ENCODE measurements at regions not wholly inside any gene's neighbourhood (a gene's known extent, or its start where the extent isn't known, plus 50 kb on each side); places are given as distances from the start of the nearest gene placed in this dataset.

DNA sequence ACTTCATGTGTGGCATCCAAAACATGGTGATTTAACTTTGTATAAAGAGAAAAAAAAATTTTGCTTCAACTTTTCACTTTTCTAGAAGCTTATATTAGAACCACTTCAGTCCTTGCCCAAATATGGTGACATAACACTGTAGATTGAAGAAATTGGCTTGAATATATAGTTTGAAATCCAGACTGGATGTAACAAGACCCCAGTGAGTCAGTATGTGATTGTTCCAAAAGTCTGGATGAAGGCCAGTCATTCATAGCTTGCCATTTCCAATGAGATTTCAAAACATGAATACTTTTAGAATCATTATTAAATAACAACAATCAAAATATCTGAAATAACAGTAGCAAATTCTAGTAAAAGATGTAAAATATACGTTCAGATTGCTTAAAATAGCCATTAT, 104.8 kb upstream of the FN1 start:
- TF ChIP-seq, protein P1, sequence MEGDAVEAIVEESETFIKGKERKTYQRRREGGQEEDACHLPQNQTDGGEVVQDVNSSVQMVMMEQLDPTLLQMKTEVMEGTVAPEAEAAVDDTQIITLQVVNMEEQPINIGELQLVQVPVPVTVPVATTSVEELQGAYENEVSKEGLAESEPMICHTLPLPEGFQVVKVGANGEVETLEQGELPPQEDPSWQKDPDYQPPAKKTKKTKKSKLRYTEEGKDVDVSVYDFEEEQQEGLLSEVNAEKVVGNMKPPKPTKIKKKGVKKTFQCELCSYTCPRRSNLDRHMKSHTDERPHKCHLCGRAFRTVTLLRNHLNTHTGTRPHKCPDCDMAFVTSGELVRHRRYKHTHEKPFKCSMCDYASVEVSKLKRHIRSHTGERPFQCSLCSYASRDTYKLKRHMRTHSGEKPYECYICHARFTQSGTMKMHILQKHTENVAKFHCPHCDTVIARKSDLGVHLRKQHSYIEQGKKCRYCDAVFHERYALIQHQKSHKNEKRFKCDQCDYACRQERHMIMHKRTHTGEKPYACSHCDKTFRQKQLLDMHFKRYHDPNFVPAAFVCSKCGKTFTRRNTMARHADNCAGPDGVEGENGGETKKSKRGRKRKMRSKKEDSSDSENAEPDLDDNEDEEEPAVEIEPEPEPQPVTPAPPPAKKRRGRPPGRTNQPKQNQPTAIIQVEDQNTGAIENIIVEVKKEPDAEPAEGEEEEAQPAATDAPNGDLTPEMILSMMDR (IDR thresholded peaks at IDR 0.05), result no peak
- no peak for TF ChIP-seq POLR2A (IDR thresholded peaks at IDR 0.05)
